ENCODE measurements at regions not wholly inside any gene's neighbourhood (a gene's known extent, or its start where the extent isn't known, plus 50 kb on each side); places are given as distances from the start of the nearest gene placed in this dataset.

- TF ChIP-seq CTCF (IDR thresholded peaks at IDR 0.05 in 8 of 11, conservative IDR thresholded peaks at IDR 0.05 in 3 of 11) (no peak), POLR2A (IDR thresholded peaks at IDR 0.05) (no peak)
Observed at GRCh38 chr12:58455136-58455535, 465.2 kb downstream of the LRIG3 start.

Data from spleen (tissue), 7 donors.